DND-41 (cell line): ENCODE measurements at regions not wholly inside any gene's neighbourhood (a gene's known extent, or its start where the extent isn't known, plus 50 kb on each side); places are given as distances from the start of the nearest gene placed in this dataset.

Experiments used
- EZH2 ChIP-seq: IDR thresholded peaks from 3 replicates; pipeline ENCODE4 v1.6.1; 2012; ENCODE audit warnings: borderline replicate concordance, low read depth, mild to moderate bottlenecking, moderate library complexity, low read length, inconsistent platforms; ENCODE audit not compliant: severe bottlenecking
- TF ChIP-seq, protein P1 (sequence below): IDR thresholded peaks from 2 replicates; pipeline ENCODE4 v1.5.1; 2012; ENCODE audit warnings: borderline replicate concordance, low read length, moderate library complexity, mild to moderate bottlenecking; ENCODE audit not compliant: poor library complexity, severe bottlenecking; ENCODE audit errors: extremely low read depth

DNA sequence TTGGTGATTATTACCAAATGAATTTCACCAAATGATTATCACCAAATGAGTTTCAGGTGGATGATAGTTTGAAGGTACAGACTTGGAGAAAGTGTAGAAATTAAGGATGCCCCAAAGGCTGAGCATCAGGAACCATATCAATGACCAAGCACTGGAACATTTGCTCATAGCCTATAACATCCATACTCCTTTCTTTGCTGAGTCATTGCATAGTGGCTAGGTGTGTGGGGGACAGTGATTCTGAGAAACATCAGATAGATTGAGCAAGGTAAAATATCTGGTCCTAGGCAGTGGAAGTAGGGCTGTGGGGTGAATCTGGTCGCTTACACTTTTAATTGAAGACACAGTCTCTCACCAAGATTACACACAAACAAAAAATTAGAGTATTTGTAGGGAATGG, 1362.5 kb upstream of the PABPC4L start:
- TF ChIP-seq, protein P1, sequence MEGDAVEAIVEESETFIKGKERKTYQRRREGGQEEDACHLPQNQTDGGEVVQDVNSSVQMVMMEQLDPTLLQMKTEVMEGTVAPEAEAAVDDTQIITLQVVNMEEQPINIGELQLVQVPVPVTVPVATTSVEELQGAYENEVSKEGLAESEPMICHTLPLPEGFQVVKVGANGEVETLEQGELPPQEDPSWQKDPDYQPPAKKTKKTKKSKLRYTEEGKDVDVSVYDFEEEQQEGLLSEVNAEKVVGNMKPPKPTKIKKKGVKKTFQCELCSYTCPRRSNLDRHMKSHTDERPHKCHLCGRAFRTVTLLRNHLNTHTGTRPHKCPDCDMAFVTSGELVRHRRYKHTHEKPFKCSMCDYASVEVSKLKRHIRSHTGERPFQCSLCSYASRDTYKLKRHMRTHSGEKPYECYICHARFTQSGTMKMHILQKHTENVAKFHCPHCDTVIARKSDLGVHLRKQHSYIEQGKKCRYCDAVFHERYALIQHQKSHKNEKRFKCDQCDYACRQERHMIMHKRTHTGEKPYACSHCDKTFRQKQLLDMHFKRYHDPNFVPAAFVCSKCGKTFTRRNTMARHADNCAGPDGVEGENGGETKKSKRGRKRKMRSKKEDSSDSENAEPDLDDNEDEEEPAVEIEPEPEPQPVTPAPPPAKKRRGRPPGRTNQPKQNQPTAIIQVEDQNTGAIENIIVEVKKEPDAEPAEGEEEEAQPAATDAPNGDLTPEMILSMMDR = no peak
- TF ChIP-seq EZH2 = no peak
